ENCODE measurements at regions not wholly inside any gene's neighbourhood (a gene's known extent, or its start where the extent isn't known, plus 50 kb on each side); places are given as distances from the start of the nearest gene placed in this dataset.

- ATAC-seq (no peak), DNase-seq (no peak)
- Mint-ChIP-seq H3K9me3 (no peaks in the 10 kb centered on the region), H3K36me3 (ENCODE audit: insufficient read depth) (no peaks in the 10 kb centered on the region), H3K4me3 (no peak overlapping the region), H3K4me1 (ENCODE audit: low read depth) (no peaks in the 10 kb centered on the region), H3K27me3 (ENCODE audit: low read depth) (peaks cover 12% of the 10 kb centered on the region)
These were observed 92.7 kb upstream of the NEURL1B start for GRCh38 chr5:172548311-172548731.

DNA sequence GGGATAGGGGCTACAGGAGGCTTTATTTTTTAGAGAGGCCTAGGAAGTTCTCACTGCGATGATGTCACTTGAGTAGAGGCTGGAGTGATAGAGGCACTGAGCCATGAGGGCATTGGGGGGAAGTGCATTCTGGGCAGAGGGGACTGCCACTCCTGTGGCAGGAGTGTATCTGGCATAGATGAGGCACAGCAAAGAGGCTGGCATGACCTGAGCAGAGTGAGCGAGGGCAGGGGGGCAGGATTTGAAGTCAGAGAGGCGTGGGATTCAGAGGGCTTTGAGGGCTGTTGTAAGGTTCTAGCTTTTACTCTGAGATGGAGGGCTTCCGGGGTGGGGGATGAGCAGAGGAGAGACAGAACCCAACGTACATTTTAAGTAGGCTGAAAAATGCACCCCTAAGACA, 91.9 kb upstream of the SH3PXD2B start:
- no peak for ATAC-seq
- no peak overlapping the region for H3K4me3 Mint-ChIP-seq
- no peaks in the 10 kb centered on the region for H3K9me3 Mint-ChIP-seq
- H3K27me3 Mint-ChIP-seq (ENCODE audit: low read depth), result peaks cover 12% of the 10 kb centered on the region
- no peaks in the 10 kb centered on the region for H3K36me3 Mint-ChIP-seq (ENCODE audit: insufficient read depth)
- no peak for DNase-seq
- no peaks in the 10 kb centered on the region for H3K4me1 Mint-ChIP-seq (ENCODE audit: low read depth)

GRCh38 chr5:172545291-172545801, 91.0 kb upstream of the SH3PXD2B start:
- ATAC-seq (no peak), DNase-seq (no peak)
- no peaks in the 10 kb centered on the region for H3K4me1 Mint-ChIP-seq (ENCODE audit: low read depth)
- peaks cover 12% of the 10 kb centered on the region for H3K27me3 Mint-ChIP-seq (ENCODE audit: low read depth)
- no peaks in the 10 kb centered on the region for H3K9me3 Mint-ChIP-seq
- no peak overlapping the region for H3K4me3 Mint-ChIP-seq
- no peaks in the 10 kb centered on the region for H3K36me3 Mint-ChIP-seq (ENCODE audit: insufficient read depth)

DNA sequence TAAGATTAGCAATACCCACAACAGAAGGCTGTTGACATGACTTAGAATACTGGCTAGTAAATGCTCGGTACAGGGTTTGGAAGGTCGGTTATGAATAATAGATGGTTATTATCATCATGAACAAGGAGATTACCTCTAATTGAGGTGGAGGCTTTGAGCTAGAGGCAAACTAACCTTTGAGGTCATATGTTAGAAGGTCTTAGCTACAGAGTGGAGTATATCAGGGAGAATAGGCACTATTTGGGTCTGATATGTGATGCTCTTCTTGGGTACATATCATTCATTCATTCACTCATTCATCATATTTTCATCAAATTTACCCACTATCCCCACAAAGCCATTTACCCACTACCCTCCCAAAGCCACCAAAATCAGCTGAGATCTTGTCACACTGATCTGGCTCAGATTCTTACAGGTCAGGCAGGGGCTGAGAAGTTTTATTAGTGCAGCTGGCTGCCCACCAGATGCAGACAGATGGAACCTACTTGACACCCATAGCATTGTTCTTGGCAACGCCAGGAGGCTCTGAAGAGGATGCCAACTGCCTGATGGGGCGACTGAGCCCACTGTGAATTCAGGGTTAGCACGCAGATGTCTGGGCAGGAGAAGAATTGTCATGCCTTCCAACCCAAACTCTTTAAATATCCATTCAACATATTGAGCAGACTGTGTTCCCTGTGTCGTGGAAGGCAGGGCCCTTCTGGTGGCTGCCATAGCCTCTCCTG, 90.2 kb upstream of the SH3PXD2B start:
- Mint-ChIP-seq H3K4me3 (no peak overlapping the region), H3K4me1 (ENCODE audit: low read depth) (no peaks in the 10 kb centered on the region), H3K27me3 (ENCODE audit: low read depth) (peaks cover 12% of the 10 kb centered on the region), H3K9me3 (no peaks in the 10 kb centered on the region), H3K36me3 (ENCODE audit: insufficient read depth) (no peaks in the 10 kb centered on the region)
- no peak for DNase-seq
- ATAC-seq, result no peak

DNA sequence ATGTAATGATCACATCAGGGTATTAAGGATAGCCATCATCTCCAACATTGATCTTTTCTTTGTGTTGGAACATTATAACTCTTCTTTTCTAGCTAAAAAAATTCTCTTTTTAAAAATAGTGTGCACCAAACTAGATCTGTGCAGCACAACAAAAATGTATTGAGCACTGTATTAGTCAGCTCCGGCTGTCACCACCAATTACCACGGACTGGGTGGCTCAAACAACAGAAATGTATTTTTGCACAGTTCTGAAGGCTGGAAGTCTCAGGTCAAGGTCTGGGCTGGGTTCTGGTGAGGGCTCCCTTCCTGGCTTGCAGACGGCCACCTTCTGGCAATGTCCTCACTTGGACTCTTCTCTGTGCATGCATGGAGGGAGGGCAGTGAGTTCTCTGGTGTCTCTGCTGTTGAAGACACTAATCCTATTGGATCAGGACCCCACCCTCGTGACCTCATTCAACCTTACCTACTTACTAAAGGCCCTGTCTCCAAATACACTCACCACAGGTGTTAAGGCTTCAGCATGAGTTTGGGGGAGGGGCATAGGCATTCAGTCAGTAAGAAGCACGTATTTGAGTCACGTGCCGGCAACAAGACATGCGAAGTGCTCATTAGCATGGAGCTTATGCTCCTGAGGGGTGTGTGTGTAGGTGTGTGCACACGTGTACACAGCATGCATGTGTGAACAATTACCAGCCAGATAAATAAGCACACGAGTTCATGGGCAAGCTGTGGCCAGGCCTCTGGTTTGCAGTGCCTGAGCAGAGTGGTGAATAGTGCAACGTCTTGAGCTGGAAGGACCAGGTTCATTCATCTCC, 89.4 kb upstream of the SH3PXD2B start:
- H3K9me3 Mint-ChIP-seq, result no peaks in the 10 kb centered on the region
- DNase-seq (no peak), ATAC-seq (no peak)
- H3K4me1 Mint-ChIP-seq (ENCODE audit: low read depth), result no peaks in the 10 kb centered on the region
- no peak overlapping the region for H3K4me3 Mint-ChIP-seq
- H3K36me3 Mint-ChIP-seq (ENCODE audit: insufficient read depth), result no peaks in the 10 kb centered on the region
- peaks cover 12% of the 10 kb centered on the region for H3K27me3 Mint-ChIP-seq (ENCODE audit: low read depth)

GRCh38 chr5:172542651-172543131, 88.4 kb upstream of the SH3PXD2B start:
- Mint-ChIP-seq H3K36me3 (ENCODE audit: insufficient read depth) (no peaks in the 10 kb centered on the region), H3K9me3 (no peaks in the 10 kb centered on the region), H3K4me3 (no peak overlapping the region), H3K4me1 (ENCODE audit: low read depth) (no peaks in the 10 kb centered on the region), H3K27me3 (ENCODE audit: low read depth) (peaks cover 12% of the 10 kb centered on the region)
- DNase-seq (no peak), ATAC-seq (no peak)

DNA sequence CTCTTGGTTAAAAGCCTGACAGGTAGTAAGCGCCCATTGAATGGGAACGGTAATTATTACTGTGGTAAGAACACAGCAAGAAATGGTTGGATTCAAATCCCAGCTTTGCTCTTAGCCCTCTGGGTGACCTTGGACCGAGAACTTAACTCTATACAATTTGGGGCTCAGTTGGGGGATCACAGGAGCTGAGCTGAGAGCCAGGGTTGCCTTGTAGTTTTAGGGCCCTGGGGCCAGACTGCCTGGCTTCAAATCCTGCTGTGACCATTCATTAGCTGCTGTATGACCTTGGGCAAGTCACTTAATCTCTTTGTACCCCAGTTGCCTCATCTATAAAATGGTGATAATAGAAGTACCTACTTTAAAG, 87.4 kb upstream of the SH3PXD2B start:
- Mint-ChIP-seq H3K9me3 (no peaks in the 10 kb centered on the region), H3K27me3 (ENCODE audit: low read depth) (peaks cover 12% of the 10 kb centered on the region), H3K36me3 (ENCODE audit: insufficient read depth) (no peaks in the 10 kb centered on the region), H3K4me1 (ENCODE audit: low read depth) (no peaks in the 10 kb centered on the region), H3K4me3 (no peak overlapping the region)
- no peak for ATAC-seq
- DNase-seq, result no peak

DNA sequence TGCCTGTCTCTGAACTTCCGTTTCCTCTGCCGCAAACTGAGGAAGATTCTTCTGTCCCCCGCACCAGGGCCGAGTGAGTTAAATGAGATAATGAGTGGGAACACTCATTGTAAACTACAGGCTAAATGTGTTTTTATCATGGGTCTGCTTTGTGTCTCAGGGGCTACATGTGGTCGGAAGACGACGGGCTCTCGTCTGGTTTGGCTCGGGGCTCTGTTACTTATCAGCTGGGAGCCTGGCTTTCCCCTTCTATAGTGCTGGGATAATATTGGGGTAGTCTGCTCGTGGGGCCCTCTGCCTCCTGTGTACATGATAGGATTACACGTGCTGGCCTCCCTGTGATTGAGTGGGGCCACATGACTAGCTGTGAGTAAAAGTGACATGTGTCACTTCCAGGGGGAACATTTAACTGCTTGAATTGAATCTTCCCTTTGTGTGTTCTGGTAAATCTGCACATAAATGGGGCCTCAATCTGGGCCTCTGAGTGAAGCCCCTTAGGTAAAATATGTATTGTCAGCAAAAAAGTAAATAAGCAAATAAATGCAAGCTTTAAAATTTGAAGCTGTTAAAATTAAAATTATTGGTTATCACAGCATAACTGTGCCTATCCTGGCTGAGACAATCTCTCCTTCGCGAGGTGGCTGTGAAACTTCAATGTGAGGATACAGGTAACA, 86.9 kb upstream of the SH3PXD2B start:
- H3K36me3 Mint-ChIP-seq (ENCODE audit: insufficient read depth), result no peaks in the 10 kb centered on the region
- ATAC-seq, result no peak
- no peak overlapping the region for H3K4me3 Mint-ChIP-seq
- DNase-seq, result no peak
- H3K4me1 Mint-ChIP-seq (ENCODE audit: low read depth), result no peaks in the 10 kb centered on the region
- H3K9me3 Mint-ChIP-seq, result no peaks in the 10 kb centered on the region
- H3K27me3 Mint-ChIP-seq (ENCODE audit: low read depth), result peaks cover 8% of the 10 kb centered on the region

DNA sequence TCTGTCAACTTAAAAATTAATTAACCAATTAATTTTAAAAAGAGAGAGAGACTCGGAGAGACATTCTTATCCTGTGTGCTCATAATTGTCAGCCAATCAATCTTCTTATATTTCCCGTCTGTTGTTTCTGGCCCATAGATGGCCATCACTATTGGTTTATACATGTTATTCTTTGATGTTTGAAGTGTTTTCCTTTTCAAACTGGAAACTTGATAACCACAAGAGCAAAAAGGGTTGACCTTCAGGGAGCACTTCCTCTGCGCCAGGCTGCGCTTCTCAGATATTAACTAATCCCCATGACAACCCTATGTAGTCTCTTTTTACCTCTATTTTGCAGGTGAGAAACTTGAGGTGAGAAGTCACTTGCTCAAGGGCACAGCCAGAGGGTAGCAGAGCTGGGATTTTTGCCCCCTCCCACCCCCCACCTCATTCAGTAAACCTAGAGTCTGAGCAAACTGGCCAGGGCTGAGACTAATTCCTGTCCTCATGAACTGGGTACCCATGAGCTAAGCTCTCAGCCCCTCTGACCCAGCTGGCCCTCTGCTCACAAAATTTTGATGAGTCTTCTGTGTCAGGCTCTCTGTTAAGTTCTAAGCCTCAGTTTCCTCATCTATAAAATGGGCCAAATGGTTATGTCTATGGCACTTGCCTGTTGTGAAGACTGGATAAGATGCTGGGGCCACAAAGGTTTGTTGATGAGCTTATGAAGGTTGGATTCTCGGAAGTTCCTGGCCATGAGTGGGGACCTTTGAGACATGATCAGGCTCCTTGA, 86.0 kb upstream of the SH3PXD2B start:
- Mint-ChIP-seq H3K27me3 (ENCODE audit: low read depth) (peaks cover 6% of the 10 kb centered on the region), H3K4me1 (ENCODE audit: low read depth) (no peaks in the 10 kb centered on the region), H3K4me3 (no peak overlapping the region), H3K9me3 (no peaks in the 10 kb centered on the region), H3K36me3 (ENCODE audit: insufficient read depth) (no peaks in the 10 kb centered on the region)
- DNase-seq (no peak), ATAC-seq (no peak)

GRCh38 chr5:172535108-172535445, 80.8 kb upstream of the SH3PXD2B start:
- Mint-ChIP-seq H3K27me3 (ENCODE audit: low read depth) (peaks cover 5% of the 10 kb centered on the region), H3K4me3 (no peak overlapping the region), H3K9me3 (no peaks in the 10 kb centered on the region), H3K36me3 (ENCODE audit: insufficient read depth) (no peaks in the 10 kb centered on the region), H3K4me1 (ENCODE audit: low read depth) (no peaks in the 10 kb centered on the region)
- ATAC-seq, result no peak
- no peak for DNase-seq

DNA sequence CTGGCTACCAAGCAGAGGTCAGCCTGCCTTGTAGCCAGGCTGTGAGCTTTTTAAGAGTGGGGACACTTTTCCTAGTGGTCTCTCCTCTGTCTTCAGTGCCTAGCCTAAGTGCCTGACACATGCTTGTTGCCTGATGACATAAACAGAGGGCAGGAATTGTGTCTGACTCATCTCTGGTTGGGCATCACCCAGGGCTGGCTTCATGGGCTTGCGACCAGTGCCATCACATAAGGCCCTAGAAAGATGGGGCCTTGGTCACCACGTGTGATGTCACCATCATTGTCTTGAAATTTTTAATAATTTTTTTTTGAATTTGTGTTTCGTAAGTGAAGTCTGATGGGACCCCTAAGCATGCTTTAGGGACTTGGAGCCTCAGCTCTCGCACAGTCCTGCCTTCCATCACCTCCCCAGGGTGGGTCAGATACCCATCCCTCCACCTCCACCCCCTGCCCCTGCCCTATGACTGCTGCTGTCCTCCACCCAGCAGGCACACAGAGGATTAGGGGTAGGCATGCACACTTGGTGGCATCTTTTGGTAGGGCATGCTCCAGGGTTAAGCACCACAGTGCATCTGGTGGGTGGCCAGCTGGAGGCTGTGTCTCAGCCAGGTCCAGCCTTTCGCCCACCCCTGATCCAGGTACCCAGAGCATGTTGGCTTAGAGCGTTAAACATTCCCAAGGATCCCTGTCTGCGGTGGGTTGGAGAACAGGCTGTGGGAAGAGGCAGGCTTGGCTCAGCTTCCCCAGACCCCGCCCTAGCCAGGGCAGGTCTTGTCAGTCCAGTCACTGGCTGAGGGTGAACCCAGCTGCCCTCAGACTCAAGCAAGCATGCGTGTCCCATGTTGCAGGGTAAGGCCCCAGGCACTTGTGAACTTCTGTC, 80.1 kb upstream of the SH3PXD2B start:
- no peaks in the 10 kb centered on the region for H3K4me1 Mint-ChIP-seq (ENCODE audit: low read depth)
- H3K27me3 Mint-ChIP-seq (ENCODE audit: low read depth), result peaks cover 5% of the 10 kb centered on the region

DNA sequence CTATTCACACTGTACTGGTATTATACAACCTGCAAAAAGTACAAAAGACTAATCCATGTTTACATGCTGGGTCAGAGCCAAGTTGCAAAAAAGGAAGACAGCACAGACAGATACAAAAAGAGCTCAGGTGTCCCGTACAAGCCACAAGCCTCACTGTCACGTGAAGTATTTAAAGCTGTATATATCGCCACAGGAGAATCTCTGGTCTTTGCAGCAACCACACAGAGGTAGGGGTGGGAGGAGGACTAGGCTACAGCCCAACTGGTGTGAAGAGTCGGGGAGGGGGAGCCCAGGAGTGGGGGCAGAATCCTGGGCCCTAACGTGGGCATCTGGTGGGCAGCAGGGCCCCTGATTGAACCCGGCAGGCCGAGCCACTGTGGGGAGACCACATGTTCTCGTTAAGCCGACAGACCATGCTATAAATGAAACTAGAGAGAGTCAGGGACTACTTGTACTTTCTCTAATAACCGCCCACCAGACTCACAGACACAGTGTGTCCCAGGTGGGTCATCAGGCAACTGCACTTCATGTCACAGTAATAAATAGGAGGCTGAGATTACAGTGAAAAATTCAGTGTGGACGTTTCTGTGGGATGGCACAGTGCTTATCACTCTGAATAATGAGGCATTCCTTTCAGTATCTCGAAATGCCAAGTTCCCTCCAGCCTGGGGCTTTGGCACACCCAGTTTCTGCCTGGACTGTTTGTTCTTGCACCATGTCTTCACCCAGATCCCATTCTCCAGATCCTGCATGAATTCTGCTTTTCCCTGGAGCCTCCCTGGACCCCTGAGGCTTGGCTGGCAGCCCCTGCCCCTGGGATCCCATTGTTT, 79.3 kb upstream of the SH3PXD2B start:
- Mint-ChIP-seq H3K9me3 (peaks cover 4% of the 10 kb centered on the region), H3K4me1 (ENCODE audit: low read depth) (no peaks in the 10 kb centered on the region), H3K36me3 (ENCODE audit: insufficient read depth) (no peaks in the 10 kb centered on the region), H3K27me3 (ENCODE audit: low read depth) (peaks cover 8% of the 10 kb centered on the region), H3K4me3 (no peak overlapping the region)
- DNase-seq (no peak), ATAC-seq (no peak)

More for the DNA sequence above, 80.1 kb upstream of the SH3PXD2B start:
- Mint-ChIP-seq H3K4me3 (no peak overlapping the region), H3K36me3 (ENCODE audit: insufficient read depth) (no peaks in the 10 kb centered on the region), H3K9me3 (peaks cover under 1% of the 10 kb centered on the region)
- no peak for ATAC-seq
- no peak for DNase-seq

DNA sequence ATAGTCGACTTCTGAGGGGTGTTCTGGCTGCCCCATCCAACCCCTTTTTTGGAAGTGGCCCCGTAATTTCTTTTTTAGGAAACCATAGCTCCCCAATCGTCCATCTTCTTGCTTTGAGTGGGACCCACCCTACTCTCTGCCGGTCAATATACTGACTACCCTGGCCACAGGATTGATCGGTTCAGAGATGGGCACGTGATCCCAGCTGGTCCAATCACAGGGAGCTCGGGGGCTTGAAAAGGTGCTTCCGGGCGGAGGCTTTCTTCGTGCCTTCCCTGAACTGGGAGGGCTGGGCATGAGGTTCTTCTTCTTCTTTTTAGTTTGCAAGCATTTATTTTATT, 78.7 kb upstream of the SH3PXD2B start:
- no peak for DNase-seq
- H3K9me3 Mint-ChIP-seq, result peaks cover 4% of the 10 kb centered on the region
- H3K4me3 Mint-ChIP-seq, result no peak overlapping the region
- H3K4me1 Mint-ChIP-seq (ENCODE audit: low read depth), result no peaks in the 10 kb centered on the region
- H3K27me3 Mint-ChIP-seq (ENCODE audit: low read depth), result peaks cover 8% of the 10 kb centered on the region
- no peaks in the 10 kb centered on the region for H3K36me3 Mint-ChIP-seq (ENCODE audit: insufficient read depth)
- ATAC-seq, result no peak
